Stimulated activated CD8-positive, alpha-beta memory T cell treated with anti-CD3 and anti-CD28 coated beads, Interleukin-15, amount 100 ng/mL, for 24 hours (primary cell): ENCODE measurements at regions not wholly inside any gene's neighbourhood (a gene's known extent, or its start where the extent isn't known, plus 50 kb on each side); places are given as distances from the start of the nearest gene placed in this dataset.

Experiments used
- DNase-seq: peaks from one replicate; pipeline ENCODE4 v3.0.0-alpha.2; 2020; ENCODE audit warnings: low read depth

DNA sequence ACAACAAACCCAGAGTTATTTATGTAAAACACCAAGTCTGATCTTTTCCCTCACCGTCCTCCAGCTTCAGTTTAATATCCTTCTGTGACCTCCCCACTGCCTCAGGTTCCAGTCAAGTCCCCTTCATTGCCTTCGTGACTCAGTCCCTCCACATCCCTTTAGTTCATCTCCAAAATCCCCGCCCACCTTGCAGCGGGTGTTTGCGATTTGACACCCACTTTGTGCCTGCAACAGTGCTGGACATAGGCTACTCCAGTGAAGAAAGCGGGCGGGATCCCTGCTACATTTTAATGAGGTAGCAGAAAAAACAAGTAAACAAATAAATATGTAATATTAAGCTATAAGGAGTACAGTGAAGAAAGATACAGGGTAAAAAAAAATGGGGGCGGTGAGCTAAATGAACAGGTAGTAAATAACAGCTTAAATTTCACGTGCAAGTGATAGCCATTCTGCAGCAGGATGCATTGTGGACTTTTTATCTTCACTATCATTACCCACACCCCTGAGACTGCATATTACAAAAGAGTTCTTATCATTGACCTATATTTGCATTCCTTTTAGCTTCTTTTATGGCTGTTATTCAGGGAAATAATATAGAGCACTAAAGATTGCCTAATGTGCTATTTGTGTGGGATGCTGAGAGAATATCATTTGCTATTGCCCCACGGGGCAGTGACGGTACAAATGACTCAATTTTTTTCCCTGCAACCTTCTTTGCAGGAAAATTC is 222.8 kb upstream of the NUDT4 start:
- no peak for DNase-seq

DNA sequence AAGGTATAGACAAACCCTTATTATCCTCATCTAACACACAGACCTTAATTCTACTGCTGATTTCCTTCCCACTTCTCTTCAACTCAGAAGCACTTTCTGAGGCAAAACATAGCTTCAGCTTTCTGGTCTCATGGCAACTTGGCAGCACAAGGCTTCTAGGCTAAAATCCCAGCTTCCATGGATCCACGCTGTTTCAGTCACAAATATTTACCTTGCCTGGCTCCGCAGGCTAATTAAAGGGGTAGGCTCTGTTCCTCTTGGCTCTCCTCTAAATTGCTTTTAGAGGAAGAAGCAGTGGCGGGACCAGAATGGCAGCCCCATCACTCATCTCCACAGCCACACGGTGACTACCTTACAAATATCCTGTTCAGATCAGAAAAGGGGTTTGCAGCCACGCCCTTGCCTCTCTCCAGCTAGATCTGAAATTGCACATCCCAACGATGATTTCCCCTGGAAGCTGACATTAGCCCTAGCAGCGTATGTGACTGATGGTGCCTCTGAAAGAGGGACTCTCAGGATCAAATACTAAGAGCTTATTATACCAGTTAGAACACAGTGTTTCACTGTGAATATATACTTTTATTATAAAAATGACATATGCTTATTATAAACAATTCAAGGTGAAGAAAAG is 221.5 kb upstream of the NUDT4 start:
- DNase-seq, result no peak

GRCh38 chr12:93157279-93157678 is 220.4 kb upstream of the NUDT4 start:
- DNase-seq, result no peak

GRCh38 chr12:93158065-93158843 is 219.5 kb upstream of the NUDT4 start:
- DNase-seq, result no peak

GRCh38 chr12:93163260-93164036 is 214.3 kb upstream of the NUDT4 start:
- no peak for DNase-seq

DNA sequence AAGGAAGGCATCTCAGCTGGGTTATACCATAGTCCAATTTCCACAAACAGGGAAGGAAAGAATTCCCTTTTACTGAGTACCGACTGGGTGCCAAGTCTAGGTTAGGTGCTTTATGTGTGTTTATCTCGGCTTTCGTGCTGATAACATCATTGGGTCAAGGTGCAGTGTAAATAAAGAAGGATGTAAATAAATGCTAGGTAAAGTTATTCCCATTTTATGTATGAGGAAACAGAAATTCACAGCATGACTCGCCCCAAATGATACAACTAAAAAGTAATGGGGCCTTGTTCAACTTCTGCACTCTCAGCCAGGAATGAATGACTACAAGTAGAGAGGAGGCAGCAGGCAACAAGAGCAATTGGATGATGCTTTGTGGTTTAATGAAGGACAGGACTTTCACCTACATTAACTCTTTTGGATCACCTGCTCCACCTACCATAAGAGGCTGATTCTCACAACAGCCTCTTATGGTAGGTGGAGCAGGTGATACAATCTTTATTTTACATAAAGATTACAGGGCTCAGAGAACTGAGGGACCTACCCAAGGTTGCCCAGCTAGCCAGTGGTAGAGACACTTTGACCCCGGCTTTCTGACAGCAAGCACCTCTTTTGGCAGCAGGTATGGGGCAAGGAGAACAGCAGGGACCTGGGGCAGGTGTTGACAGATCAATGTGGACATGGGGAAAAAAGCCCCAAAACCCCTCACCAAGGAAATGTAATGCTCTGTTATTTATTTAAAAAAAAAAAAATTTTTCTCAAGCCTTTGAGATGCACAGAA is 213.4 kb upstream of the NUDT4 start:
- DNase-seq, result no peak

GRCh38 chr12:93165384-93165932 is 212.3 kb upstream of the NUDT4 start:
- DNase-seq, result no peak

DNA sequence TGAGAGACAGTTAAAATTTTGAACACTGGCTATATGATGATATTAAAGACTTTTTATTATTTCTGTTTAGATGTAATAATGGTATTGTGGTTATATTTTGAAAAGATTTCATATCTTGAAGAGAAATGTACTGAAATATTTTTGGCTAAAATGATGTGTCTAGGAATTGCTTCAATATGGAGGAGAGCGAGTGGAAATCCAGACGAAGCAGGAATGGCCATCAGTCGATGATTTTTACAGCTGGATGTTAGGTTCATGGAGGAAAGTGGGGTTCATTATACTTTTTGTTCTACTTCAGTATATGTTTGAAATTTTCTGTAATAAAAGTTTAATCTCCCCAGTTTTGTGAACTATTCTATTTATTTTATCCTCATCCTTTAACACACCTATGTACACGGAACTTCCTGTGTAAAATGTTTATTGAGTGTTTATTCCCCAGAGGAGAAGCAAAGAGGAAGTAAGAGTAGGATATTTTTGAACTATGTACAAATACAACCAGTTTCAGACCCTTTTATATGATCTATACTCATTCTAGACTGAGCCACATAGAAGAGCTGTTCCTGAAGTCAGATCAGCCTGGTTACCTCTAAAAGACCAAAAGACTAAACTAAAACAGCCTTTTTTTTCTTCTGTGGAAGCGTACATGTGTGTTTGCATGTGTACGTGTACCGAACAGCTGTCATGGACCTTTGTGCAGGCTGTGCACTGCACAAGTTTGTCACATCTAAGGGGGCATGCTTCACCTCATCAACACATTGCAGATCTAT is 211.0 kb upstream of the NUDT4 start:
- DNase-seq, result no peak

GRCh38 chr12:93167331-93167730 is 210.4 kb upstream of the NUDT4 start:
- no peak for DNase-seq

- DNase-seq, result no peak
Measured at GRCh38 chr12:93167841-93168492, 209.8 kb upstream of the NUDT4 start.

DNA sequence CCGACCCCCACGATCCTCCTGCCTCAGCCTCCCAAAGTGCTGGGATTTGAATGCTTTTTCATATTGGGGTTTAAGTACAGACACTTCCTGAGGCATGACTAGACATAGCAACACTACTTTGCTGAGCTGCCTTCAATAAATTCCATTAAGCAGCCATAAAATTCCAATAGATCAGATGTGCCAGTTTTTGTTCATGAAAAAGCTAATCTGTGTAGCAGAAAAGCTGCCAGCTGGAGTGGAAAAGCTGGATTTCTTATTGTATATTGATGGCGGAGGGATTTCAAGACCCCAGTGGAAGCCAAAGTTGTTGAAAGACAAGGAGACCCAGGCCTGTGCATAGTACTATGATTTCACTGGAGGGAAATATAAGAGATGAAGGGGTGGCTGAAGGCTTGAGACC is 209.0 kb upstream of the NUDT4 start:
- DNase-seq, result no peak

DNA sequence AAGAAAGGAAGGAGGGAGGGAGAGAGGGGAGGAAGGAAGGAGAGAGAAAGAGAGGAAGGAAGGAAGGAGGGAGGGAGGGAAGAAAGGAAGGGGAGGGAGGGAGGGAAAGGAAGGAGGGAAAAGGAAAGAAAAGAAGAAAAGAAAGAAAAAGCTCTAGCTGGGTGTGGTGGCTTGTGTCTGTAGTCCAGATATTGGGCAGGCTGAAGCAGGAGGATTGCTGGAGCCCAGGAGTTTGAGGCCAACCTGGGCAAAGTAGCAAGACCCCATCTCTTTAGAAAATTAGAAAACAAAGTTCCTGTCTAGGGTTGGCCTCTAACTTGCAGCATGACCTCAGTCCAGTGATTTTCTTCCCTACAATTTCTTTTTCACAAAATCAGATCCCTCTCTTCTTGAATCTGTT is 208.2 kb upstream of the NUDT4 start:
- DNase-seq, result no peak

- DNase-seq, result no peak
Measured at GRCh38 chr12:93170928-93171327, 206.8 kb upstream of the NUDT4 start.

DNA sequence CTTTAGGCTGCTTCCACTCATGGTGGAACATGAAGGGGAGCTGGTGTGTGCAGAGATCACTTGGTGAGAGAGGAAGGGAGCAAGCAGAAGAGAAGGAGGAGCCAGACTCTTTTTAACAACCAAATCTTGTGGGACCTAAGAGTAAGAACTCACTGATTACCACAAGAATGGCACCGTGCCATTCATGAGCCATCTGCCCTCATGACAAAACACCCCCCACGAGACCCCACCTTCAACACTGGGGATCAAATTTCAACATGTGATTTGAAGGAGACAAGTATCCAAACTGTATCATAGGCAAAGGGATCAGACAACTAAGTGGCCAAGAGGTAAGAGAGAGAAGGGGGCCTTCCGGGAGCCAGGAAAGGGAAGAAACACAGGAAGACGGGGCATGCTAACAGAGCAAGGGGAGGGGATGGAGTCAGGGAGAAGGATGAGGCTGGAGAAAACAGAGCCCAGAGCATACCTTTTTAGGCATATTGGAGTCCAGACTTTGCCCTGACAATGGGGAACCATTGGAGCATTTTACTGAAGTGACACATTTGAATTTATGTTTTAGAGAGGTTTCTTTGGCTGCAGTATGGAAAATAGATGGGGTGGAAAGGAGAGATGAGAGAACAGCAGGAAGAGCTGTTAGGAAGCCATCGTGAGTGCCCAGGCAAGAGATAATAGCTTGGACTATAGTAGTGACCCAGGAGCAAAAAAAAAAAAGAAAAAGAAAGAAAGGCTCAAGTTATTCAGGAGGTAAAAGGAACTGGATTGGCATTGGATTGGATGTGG is 204.4 kb upstream of the NUDT4 start:
- DNase-seq, result no peak

DNA sequence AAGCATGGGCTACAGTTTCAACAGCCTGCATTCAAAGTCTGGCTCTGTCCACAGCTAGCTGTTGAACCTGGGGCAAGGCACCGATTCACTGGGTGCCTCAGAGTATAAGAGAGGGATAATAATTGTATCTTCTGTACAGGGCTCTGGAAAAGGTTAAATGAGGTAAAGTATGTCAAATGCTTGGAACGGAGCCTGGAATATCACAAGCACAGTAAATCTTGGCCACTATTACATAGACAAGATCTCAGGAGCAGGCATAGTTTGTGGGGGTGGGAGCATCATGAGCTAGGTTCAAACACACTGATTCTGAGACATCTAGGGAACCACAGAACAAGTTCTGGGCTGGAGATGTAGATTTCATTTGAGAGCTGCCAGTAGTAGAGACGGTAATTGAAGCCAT is 203.7 kb upstream of the NUDT4 start:
- no peak for DNase-seq

DNA sequence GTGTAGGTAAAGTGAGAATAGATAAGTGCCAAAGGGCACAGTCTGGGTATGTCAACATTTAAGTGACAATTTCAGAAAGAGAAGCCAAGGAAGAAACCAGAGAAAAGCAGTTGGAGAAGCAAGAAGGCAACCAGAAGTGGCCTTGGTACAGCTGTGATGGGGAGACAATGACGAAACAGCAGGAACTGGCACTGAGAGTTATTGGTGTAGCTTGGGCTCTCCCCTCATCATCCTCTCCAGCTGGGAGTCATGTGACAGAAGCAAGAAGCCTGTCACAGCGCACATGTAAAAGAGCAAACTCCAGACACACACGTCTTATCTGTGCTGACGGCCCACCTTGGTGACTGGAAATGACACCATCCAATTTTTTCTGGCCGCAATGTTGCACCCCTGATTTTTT is 203.3 kb upstream of the NUDT4 start:
- DNase-seq, result no peak

DNA sequence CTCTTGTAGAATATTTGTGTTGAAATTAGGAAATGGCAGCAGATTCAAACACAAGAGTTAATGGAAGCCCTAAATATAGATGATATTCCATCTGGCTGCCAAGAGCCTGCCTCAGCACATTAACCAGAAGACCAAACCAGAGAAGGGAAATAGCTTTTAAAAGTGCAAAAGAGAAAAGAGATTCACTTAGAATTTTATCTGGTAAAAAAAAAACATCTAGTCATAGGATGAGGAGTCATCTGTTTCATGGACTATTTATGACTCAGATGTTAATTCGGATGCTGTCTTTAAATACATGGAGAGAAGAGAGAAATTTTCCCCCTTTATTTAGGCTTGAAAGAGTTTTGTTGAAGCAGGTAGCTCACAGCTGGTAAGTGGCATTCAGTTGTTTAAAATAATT is 201.6 kb upstream of the NUDT4 start:
- DNase-seq, result no peak

DNA sequence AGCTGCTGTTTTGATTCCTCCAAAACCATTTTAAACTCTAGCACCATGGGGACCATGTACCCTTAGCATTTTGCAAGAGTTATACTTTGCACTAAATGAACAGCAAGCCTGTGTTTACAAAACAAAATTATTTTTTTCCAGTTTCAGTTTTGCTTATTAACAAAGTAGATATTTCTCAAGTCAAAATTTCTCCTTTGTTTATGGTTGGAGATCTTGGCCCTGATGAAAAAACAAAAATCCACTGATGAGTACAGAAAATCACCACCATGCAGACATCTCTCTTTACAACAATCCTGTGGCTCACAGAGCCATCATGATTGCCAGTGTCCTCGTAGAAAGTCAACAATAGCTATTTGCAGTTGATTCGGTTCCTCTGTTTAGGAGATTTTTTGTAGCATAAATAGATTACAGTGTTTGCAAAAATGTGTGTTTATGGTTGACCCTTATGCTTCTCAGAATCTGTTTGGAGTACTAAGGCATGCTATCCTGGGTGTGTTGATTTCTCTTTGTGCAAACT is 201.1 kb upstream of the NUDT4 start:
- DNase-seq, result no peak
